GM12891 (cell line): ENCODE measurements at regions not wholly inside any gene's neighbourhood (a gene's known extent, or its start where the extent isn't known, plus 50 kb on each side); places are given as distances from the start of the nearest gene placed in this dataset.
A peak's percentile ranks its signal among the peaks of the same experiment; 100 is the strongest.

ENCODE experiments used
- DNase-seq: peaks from one replicate; pipeline ENCODE4 v3.0.0; 2011; ENCODE audit warnings: low spot score; ENCODE audit not compliant: insufficient read length
- FAIRE-seq: peaks from 2 replicates; lab custom pipeline; 2011; peaks lifted over from hg19 to GRCh38; lab: Jason Lieb, UNC
- PAX5 ChIP-seq: IDR thresholded peaks from 2 replicates; pipeline ENCODE4 v1.6.1; 2011; ENCODE audit warnings: low read length, moderate library complexity, mild to moderate bottlenecking; ENCODE audit not compliant: insufficient read depth, severe bottlenecking
- POLR2A ChIP-seq: IDR thresholded peaks from 2 replicates; pipeline ENCODE4 v1.6.1; 2011; ENCODE audit warnings: low read depth, low read length, control low read depth
- POLR2AphosphoS5 ChIP-seq: IDR thresholded peaks from 2 replicates; pipeline ENCODE4 v1.6.1; 2011; ENCODE audit warnings: low read depth, low read length, control low read depth
- POU2F2 ChIP-seq: IDR thresholded peaks from 2 replicates; pipeline ENCODE4 v1.6.1; 2011; ENCODE audit warnings: low read depth, mild to moderate bottlenecking, control low read depth, low read length, moderate library complexity
- SPI1 ChIP-seq: IDR thresholded peaks from 2 replicates; pipeline ENCODE4 v1.6.1; 2011; ENCODE audit warnings: low read depth, low read length, control low read depth
- TAF1 ChIP-seq: IDR thresholded peaks from 2 replicates; pipeline ENCODE4 v1.6.1; 2011; ENCODE audit warnings: low read depth, low read length, control low read depth

- FAIRE-seq (no peak), DNase-seq (no peak)
- TF ChIP-seq POLR2A (no peak), TAF1 (no peak), PAX5 (no peak), POLR2AphosphoS5 (no peak), POU2F2 (no peak), SPI1 (no peak)
These were observed 86.7 kb upstream of the NAA20 start for GRCh38 chr20:19930426-19930825.

DNA sequence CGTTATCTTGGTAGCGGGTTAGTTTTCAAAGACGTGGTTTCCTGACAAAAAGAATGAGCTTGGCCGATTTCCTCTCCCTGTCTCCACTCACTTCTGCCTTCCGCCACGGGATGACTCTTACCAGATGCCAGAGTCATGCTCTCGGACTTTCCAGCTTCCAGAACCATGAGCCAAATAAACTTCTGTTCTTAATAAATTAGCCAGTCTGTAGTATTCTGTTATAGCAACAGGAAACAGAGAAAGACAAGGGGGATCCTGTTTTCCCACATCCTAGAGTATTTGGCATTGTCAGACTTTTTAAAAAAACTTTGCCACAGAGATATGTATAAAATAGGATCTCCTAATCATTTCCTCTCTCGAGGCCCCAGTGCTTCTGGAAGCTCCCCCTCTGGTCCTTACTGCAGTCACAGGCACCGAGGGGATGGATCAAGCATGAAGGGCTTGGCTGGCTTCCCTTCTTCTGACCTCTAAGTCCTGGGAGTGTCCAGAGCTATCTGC, 84.9 kb upstream of the NAA20 start:
- no peak for TF ChIP-seq POLR2A
- no peak for TF ChIP-seq TAF1
- no peak for TF ChIP-seq PAX5
- no peak for TF ChIP-seq POU2F2
- no peak for TF ChIP-seq POLR2AphosphoS5
- no peak for TF ChIP-seq SPI1
- FAIRE-seq (no peak), DNase-seq (no peak)

DNA sequence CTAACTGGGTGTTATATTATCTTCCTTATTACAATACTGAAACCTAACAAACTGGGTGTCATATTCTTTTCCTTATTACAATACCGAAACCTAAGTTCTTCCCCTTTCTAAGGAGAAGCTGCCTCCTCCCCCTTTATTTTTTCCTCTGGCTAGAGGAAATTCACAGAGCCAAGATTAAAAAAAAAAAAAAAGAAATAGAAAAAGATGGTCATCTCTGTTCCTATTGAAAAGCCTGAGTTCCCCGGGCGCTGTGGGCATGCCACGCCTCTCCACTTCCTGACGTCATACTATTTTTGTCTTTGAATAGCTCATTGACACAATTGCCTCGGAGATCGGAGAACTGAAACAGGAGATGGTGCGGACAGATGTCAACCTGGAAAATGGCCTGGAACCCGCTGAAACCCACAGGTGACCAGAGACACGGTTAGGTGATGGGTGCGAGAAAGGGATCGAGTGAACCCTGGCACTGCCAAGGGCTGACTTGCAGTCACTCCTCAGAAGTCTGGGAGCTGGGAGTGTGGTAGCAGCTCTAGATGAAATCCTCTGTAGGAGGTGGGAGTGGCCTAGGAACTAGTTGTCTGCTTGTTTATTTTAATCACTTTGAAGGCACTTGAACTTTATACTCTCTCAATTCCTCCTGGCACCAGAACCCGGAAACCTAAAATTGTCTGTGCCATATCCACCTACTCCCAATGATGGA, 82.2 kb upstream of the NAA20 start:
- TF ChIP-seq TAF1 (peak; percentile 46), POLR2A (no peak), SPI1 (peak; percentile 39; the same call in 1 of the 2 replicates), POU2F2 (peak; percentile 36; the same call in 1 of the 2 replicates), PAX5 (no peak)
- FAIRE-seq (no peak), DNase-seq (no peak)

- DNase-seq, result no peak
- no peak for FAIRE-seq
- TF ChIP-seq POU2F2 (no peak), POLR2A (no peak), PAX5 (no peak), POLR2AphosphoS5 (peak; percentile 50; the same call in 1 of the 2 replicates), SPI1 (no peak), TAF1 (no peak)
These were observed 81.3 kb upstream of the NAA20 start for GRCh38 chr20:19935842-19936241.

DNA sequence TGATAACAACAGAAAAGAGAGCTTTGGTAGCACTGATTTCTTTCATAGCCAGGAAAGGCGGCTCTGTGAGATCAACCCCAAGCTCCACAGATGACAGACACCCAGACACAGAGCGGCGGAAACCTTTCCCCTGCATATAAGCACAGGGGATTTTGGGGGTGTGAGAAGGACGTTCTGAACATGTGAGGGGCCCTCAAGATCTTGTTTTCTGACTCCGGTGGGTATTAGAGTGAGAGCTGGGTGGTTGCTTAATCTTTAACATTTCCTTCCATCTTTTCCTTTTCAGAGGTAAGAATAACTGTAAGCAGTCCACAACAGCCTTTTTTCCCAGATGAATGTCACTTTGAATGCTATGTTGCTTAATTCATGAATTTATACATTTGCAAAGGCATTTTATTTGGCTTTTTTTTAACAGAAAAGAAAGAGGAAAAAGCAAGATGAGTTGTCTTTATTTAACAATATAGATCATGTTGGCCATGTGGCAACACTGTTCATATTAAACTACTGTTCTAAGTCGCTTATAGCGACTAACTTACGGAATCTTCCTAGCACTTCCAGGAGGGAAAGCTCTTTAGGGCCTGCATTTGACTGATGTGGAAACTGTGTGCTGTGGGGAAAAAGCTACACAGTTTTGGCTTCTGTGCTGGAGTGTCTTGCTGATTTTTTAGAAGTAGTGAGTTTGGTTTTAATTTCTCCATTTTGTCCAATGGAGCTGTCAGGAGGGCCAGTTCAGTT, 80.5 kb upstream of the NAA20 start:
- DNase-seq, result no peak
- TF ChIP-seq PAX5, result no peak
- no peak for TF ChIP-seq SPI1
- TF ChIP-seq POLR2A, result 0 out of 2 replicates have a peak, but pooled peaks have one; percentile 9
- FAIRE-seq, result no peak

DNA sequence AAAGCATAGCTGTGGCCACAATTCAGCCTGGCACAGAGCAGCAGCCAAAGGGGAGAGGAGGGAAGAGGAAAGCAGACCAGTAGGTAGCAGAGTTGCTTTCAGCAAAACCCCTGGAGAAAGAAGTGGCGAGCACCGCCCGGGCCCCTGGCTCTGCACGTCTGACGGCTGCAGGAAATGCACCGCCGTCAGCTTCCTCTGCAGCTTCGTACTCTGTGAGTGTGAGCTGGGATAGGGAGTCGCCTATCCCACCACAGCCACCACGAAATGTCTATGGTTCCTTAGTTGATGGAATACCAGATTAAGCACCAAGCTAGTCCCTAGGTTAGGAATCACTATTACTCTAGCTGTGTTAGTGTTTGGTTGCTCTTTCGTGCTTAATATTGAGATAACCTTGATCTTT, 79.9 kb upstream of the NAA20 start:
- DNase-seq, result no peak
- peak; percentile 57 for FAIRE-seq
- TF ChIP-seq PAX5 (no peak), POLR2A (no peak), TAF1 (no peak), SPI1 (no peak), POLR2AphosphoS5 (no peak), POU2F2 (no peak)

GRCh38 chr20:19937651-19938420, 79.3 kb upstream of the NAA20 start:
- TF ChIP-seq TAF1 (no peak), POU2F2 (peak; percentile 21; the same call in 1 of the 2 replicates), POLR2AphosphoS5 (peak; percentile 43; the same call in 1 of the 2 replicates), SPI1 (no peak), PAX5 (no peak), POLR2A (peak; percentile 41; the same call in 1 of the 2 replicates)
- FAIRE-seq, result peak; percentile 60
- DNase-seq, result no peak

- DNase-seq, result no peak
- TF ChIP-seq POU2F2, result no peak
- TF ChIP-seq SPI1, result no peak
- no peak for TF ChIP-seq POLR2A
- TF ChIP-seq TAF1, result no peak
- TF ChIP-seq PAX5, result no peak
- TF ChIP-seq POLR2AphosphoS5, result no peak
- no peak for FAIRE-seq
These were observed 78.6 kb upstream of the NAA20 start for GRCh38 chr20:19938421-19939090.
